ENCODE measurements at regions not wholly inside any gene's neighbourhood (a gene's known extent, or its start where the extent isn't known, plus 50 kb on each side); places are given as distances from the start of the nearest gene placed in this dataset.

DNA sequence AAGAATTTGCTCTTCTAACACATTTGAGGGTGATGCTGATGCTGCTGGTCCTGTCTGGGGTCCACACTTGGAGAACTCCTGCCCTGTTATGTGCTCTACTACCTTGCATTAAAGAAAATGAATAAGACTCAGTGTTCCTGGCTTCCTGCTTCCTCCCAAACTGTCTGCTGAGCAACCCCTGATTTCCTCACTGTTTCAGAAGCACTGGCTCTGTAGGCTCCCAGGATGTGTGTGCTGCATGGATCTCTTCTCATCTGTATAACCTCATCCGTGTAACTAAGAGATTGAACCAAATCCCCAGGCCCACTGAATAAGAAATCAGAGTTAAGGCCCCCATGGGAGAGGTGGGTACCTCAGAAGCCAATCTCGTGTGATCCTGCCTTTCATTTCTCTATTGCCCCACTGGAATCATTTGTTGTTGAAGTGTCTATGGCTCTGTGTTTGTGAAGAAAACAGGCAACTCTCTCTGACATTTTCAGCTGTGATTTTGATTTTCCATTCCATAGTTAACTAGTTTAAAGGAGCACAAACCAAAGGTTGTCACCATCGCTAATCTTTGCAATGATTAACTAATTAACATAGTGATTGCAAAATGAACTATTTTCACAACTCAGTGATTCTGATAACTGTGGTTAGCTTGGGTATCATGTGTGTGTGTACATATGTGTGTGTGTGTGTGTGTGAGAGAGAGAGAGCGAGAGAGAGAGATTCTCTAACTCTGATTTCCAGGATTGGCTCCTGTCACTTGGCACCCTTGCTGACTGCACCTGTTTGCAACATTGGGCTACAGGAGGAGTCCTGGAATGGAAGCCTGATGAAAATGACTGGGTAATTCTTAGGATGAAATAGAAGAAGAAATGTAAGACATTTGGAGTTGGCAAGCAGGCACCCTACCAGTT lies 196.2 kb downstream of the SLC38A4 start (continued):
- TF ChIP-seq, protein P1, sequence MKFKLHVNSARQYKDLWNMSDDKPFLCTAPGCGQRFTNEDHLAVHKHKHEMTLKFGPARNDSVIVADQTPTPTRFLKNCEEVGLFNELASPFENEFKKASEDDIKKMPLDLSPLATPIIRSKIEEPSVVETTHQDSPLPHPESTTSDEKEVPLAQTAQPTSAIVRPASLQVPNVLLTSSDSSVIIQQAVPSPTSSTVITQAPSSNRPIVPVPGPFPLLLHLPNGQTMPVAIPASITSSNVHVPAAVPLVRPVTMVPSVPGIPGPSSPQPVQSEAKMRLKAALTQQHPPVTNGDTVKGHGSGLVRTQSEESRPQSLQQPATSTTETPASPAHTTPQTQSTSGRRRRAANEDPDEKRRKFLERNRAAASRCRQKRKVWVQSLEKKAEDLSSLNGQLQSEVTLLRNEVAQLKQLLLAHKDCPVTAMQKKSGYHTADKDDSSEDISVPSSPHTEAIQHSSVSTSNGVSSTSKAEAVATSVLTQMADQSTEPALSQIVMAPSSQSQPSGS (IDR thresholded peaks at IDR 0.05; ENCODE audit: low read length), result no peak
- TF ChIP-seq SAP30 (IDR thresholded peaks at IDR 0.05; ENCODE audit: insufficient read depth, insufficient replicate concordance, low read length) (no peak), CTCF (IDR thresholded peaks at IDR 0.05; ENCODE audit: control extremely low read depth in 1 of 3, insufficient read depth in 1 of 3, low read depth in 1 of 3, low read length in 3 of 3) (no peak), SIN3A (conservative IDR thresholded peaks at IDR 0.05 in 1 of 2, IDR thresholded peaks at IDR 0.05 in 1 of 2; ENCODE audit: low read depth in 1 of 2, low read length in 2 of 2) (no peak), SP4 (IDR thresholded peaks at IDR 0.05; ENCODE audit: low read length) (no peak), GTF2F1 (IDR thresholded peaks at IDR 0.05; ENCODE audit: borderline replicate concordance, low read depth, low read length) (no peak), SP1 (IDR thresholded peaks at IDR 0.05; ENCODE audit: low read depth, low read length) (no peak)
